Neuronal stem cell (in vitro differentiated cells): ENCODE measurements at regions not wholly inside any gene's neighbourhood (a gene's known extent, or its start where the extent isn't known, plus 50 kb on each side); places are given as distances from the start of the nearest gene placed in this dataset.

Source experiments
- DNase-seq: peaks from one replicate; pipeline ENCODE4 v3.0.0-alpha.2; 2013; ENCODE audit warnings: low spot score
- H2AFZ ChIP-seq: one replicate; pipeline ENCODE4 v1.6.1; 2013; ENCODE audit warnings: mild to moderate bottlenecking, low read length, inconsistent platforms
- H2AK5ac ChIP-seq: 2 replicates; pipeline ENCODE4 v1.6.1; 2013; ENCODE audit warnings: low read depth, mild to moderate bottlenecking, inconsistent platforms, low read length, moderate library complexity, mixed read lengths
- H2BK120ac ChIP-seq: 2 replicates; pipeline ENCODE4 v1.6.1; 2013; ENCODE audit warnings: low read depth, mild to moderate bottlenecking, inconsistent platforms, low read length, moderate library complexity, mixed read lengths
- H2BK12ac ChIP-seq: one replicate; pipeline ENCODE4 v1.6.1; 2013; ENCODE audit warnings: low read length, inconsistent platforms
- H2BK15ac ChIP-seq: 2 replicates; pipeline ENCODE4 v1.6.1; 2013; ENCODE audit warnings: mild to moderate bottlenecking, low read length, inconsistent platforms, mixed read lengths
- H2BK5ac ChIP-seq: one replicate; pipeline ENCODE4 v1.6.1; 2013; ENCODE audit warnings: inconsistent platforms, mild to moderate bottlenecking, low read length, moderate library complexity
- H3K14ac ChIP-seq: one replicate; pipeline ENCODE4 v1.6.1; 2013; ENCODE audit warnings: low read length, inconsistent platforms
- H3K18ac ChIP-seq: 2 replicates; pipeline ENCODE4 v1.6.1; 2013; ENCODE audit warnings: low read length, inconsistent platforms
- H3K23ac ChIP-seq: 2 replicates; pipeline ENCODE4 v1.6.1; 2013; ENCODE audit warnings: low read depth, mild to moderate bottlenecking, mixed read lengths, low read length, inconsistent platforms; ENCODE audit not compliant: poor library complexity
- H3K27ac ChIP-seq: replicated peaks from 3 replicates; pipeline ENCODE4 v1.5.1; 2013; ENCODE audit warnings: low read length, inconsistent platforms
- H3K27me3 ChIP-seq, 3 experiments: 2 replicates each; pipeline ENCODE4 v1.6.1; 2013; ENCODE audit warnings: low read length in 3 of 3, mild to moderate bottlenecking in 2 of 3, inconsistent platforms in 1 of 3, low read depth in 1 of 3, mixed read lengths in 1 of 3, moderate library complexity in 1 of 3; ENCODE audit not compliant: control insufficient read depth in 3 of 3, insufficient read depth in 3 of 3
- H3K36me3 ChIP-seq, 2 donors: replicated peaks in 1 of 2; 2 replicates each; pipeline ENCODE4 v1.6.1; 2013; ENCODE audit warnings: low read length in 2 of 2; ENCODE audit not compliant: control insufficient read depth in 2 of 2, insufficient read depth in 2 of 2
- H3K4ac ChIP-seq: 2 replicates; pipeline ENCODE4 v1.6.1; 2013; ENCODE audit warnings: inconsistent platforms, mild to moderate bottlenecking, low read length, moderate library complexity
- H3K4me1 ChIP-seq, 2 donors: 1 replicate in 1 of 2; 2 replicates in 1 of 2; pipeline ENCODE4 v1.6.1; 2013; ENCODE audit warnings: low read length in 2 of 2, low read depth in 1 of 2; ENCODE audit not compliant: control insufficient read depth in 2 of 2, insufficient read depth in 1 of 2
- H3K4me2 ChIP-seq: one replicate; pipeline ENCODE4 v1.6.1; 2013; ENCODE audit warnings: mild to moderate bottlenecking, low read length, inconsistent platforms; ENCODE audit not compliant: insufficient read depth, poor library complexity, severe bottlenecking
- H3K4me3 ChIP-seq, 2 donors: 2 replicates each; pipeline ENCODE4 v1.5.1; 2013; ENCODE audit warnings: low read length in 2 of 2, mild to moderate bottlenecking in 2 of 2, inconsistent platforms in 1 of 2, moderate library complexity in 1 of 2
- H3K79me1 ChIP-seq: one replicate; pipeline ENCODE4 v1.6.1; 2013; ENCODE audit warnings: low read depth, mild to moderate bottlenecking, inconsistent platforms, low read length, moderate library complexity
- H3K9ac ChIP-seq: one replicate; pipeline ENCODE4 v1.6.1; 2013; ENCODE audit warnings: mild to moderate bottlenecking, low read depth, low read length, inconsistent platforms; ENCODE audit not compliant: poor library complexity
- H3K9me3 ChIP-seq, 2 donors: replicated peaks in 1 of 2; 2 replicates each; pipeline versions ENCODE3 to v1.6.1; 2013; ENCODE audit warnings: low read length in 2 of 2, mild to moderate bottlenecking in 2 of 2, inconsistent platforms in 1 of 2, low read depth in 1 of 2, mixed read lengths in 1 of 2, moderate library complexity in 1 of 2; ENCODE audit not compliant: control insufficient read depth in 2 of 2, insufficient read depth in 1 of 2
- H4K8ac ChIP-seq: one replicate; pipeline ENCODE4 v1.6.1; 2013; ENCODE audit warnings: low read depth, mild to moderate bottlenecking, inconsistent platforms, low read length, moderate library complexity
- H4K91ac ChIP-seq: one replicate; pipeline ENCODE4 v1.6.1; 2013; ENCODE audit warnings: low read length, low read depth, mild to moderate bottlenecking, inconsistent platforms; ENCODE audit not compliant: poor library complexity
- WGBS, 2 donors: extraction: QIAGEN DNeasy Blood & Tissue Kit; methylation state at CpG; one replicate each; pipeline ENCODE4 v1.1.7; 2013; ENCODE audit warnings: missing lambda C conversion rate in 2 of 2, mixed read lengths in 1 of 2; ENCODE audit not compliant: insufficient read length in 2 of 2, insufficient replicate concordance in 1 of 2; ENCODE audit errors: extremely low coverage in 2 of 2; 5-methylcytosine and 5-hydroxymethylcytosine counted together

DNA sequence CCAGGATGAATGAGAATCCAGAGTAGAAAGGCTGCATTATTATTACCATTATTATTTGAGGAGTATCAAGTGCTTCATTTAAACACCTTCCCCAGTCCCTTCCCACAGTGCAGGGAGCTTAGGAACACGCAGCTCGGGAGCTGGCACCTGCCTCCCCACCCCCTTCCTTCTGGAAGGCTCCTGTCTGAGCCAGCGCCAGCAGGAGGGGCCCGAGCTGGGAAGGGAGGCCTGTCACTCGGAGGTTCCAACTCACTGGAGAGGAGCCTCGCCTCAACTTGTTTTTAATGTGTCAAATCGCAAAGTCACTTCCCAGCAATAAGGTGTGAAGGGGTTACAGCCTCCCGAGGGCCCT lies 156.4 kb upstream of the IRX4 start:
- no peak overlapping the region for H2BK12ac ChIP-seq
- H2BK15ac ChIP-seq = no peak overlapping the region
- H3K4me1 ChIP-seq = no peaks in the 10 kb centered on the region
- WGBS, 2 donors = no CpG with 5 or more reads among the region's 8 CpGs
- no peak overlapping the region for H3K14ac ChIP-seq
- no peak overlapping the region for H2BK120ac ChIP-seq
- H3K9me3 ChIP-seq = no peaks in the 10 kb centered on the region
- H3K4me2 ChIP-seq = peak overlapping the region; percentile 23
- H3K18ac ChIP-seq = no peak overlapping the region
- H3K79me1 ChIP-seq = no peaks in the 10 kb centered on the region
- no peak overlapping the region for H3K27ac ChIP-seq
- no peaks in the 10 kb centered on the region for H3K36me3 ChIP-seq
- peak overlapping the region; percentile 71 for H2AK5ac ChIP-seq
- no peak overlapping the region for H3K9ac ChIP-seq
- no peak overlapping the region for H2BK5ac ChIP-seq
- no peak for DNase-seq
- no peak overlapping the region for H3K4me3 ChIP-seq
- no peak overlapping the region for H4K91ac ChIP-seq
- H3K23ac ChIP-seq = no peak overlapping the region
- H3K27me3 ChIP-seq = peaks cover 0 to 3% (median 0%) of the 10 kb centered on the region in 3 experiments
- no peak overlapping the region for H4K8ac ChIP-seq
- H3K4ac ChIP-seq = no peak overlapping the region
- peak overlapping the region; percentile 58 for H2AFZ ChIP-seq

DNA sequence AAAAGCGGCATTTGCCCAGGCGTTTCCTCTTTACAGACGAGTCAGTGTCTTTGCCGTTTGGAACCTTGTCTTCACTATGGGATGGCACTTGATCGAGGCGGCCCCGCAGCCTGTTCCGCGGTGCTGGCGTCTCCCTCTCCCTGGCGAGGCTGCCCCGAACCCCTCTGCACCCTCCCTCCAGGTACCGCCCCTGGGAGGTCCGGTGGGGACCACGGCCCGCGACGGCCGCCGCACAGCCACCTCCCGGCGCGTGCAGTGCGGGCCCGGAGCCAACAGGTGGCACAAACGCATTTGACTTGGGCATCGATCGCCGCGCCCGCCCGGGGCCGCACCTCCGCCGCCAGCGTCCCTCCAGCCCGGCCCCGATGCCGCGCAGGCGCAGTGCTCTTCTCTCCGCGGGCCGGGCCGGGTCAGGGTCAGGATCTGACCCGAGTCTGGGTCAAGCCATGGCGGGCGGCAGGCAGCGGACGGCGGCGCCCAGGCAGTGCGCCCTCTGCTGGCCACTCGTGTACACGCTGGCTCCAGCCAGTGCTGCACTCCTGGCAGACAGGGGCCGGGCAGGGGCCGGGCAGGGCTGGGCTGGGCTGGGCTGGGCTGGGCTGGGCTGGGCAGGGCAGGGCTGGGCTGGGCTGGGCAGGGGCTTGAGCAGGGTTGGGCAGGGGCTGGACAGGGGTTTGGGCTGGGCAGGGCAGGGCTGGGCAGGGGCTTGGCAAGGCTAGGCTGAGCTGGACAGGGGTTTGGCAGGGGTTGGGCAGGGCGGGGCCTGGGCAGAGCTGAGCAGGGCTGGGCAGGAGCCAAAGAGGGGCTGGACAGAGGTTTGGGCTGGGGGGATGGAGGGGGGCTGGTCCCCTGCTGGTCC lies 155.8 kb upstream of the IRX4 start:
- peaks cover 0 to 3% (median 0%) of the 10 kb centered on the region in 3 experiments for H3K27me3 ChIP-seq
- H3K27ac ChIP-seq = no peak overlapping the region
- no peak overlapping the region for H3K4ac ChIP-seq
- H3K9ac ChIP-seq = peak overlapping the region; percentile 85
- H3K9me3 ChIP-seq = peaks cover 0 to under 1% of the 10 kb centered on the region in 2 donors
- no peak overlapping the region for H2BK12ac ChIP-seq
- H3K18ac ChIP-seq = peak overlapping the region; percentile 89
- no peaks in the 10 kb centered on the region for H3K36me3 ChIP-seq
- no peaks in the 10 kb centered on the region for H3K79me1 ChIP-seq
- no peak overlapping the region for H2BK15ac ChIP-seq
- H3K4me1 ChIP-seq = no peaks in the 10 kb centered on the region
- no peak overlapping the region for H4K8ac ChIP-seq
- H2AFZ ChIP-seq = peak overlapping the region; percentile 94
- H2AK5ac ChIP-seq = no peak overlapping the region
- no CpG with 5 or more reads among the region's 58 CpGs for WGBS, 2 donors
- peak; percentile 92 for DNase-seq
- H3K23ac ChIP-seq = no peak overlapping the region
- H3K4me2 ChIP-seq = peak overlapping the region; percentile 82
- H3K4me3 ChIP-seq = peak overlapping the region; percentile 9 to 75
- H2BK120ac ChIP-seq = no peak overlapping the region
- no peak overlapping the region for H4K91ac ChIP-seq
- no peak overlapping the region for H2BK5ac ChIP-seq
- H3K14ac ChIP-seq = no peak overlapping the region

DNA sequence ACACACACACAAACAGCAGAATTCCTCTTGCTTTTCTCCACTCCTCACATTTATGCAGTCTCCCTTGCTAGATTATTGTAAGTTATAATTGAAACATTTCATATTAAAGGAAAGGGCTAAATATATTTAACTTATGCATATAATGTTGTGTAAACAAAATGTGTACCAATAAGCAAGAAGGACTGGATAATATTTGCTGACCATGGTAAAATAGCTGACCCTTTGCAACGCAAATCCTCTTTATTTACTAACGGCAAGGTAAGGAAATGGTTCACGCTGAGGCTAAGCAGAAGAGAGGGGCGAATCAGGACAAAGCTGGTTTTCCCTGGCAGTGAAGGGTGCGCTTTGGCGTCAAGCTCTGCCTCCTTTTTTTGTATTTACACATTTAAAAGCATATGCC lies 154.2 kb upstream of the IRX4 start:
- no peak overlapping the region for H3K27ac ChIP-seq
- H2BK15ac ChIP-seq = no peak overlapping the region
- H3K14ac ChIP-seq = no peak overlapping the region
- H2BK5ac ChIP-seq = no peak overlapping the region
- no peaks in the 10 kb centered on the region for H3K79me1 ChIP-seq
- H3K9ac ChIP-seq = no peak overlapping the region
- H3K4me1 ChIP-seq = no peaks in the 10 kb centered on the region
- no peak overlapping the region for H2BK120ac ChIP-seq
- H3K4me2 ChIP-seq = no peak overlapping the region
- H3K4me3 ChIP-seq = no peak overlapping the region
- no peak overlapping the region for H2AFZ ChIP-seq
- no peaks in the 10 kb centered on the region for H3K36me3 ChIP-seq
- H3K18ac ChIP-seq = no peak overlapping the region
- H4K91ac ChIP-seq = no peak overlapping the region
- no peak overlapping the region for H3K4ac ChIP-seq
- H4K8ac ChIP-seq = no peak overlapping the region
- peaks cover 0 to 3% (median 0%) of the 10 kb centered on the region in 3 experiments for H3K27me3 ChIP-seq
- H3K9me3 ChIP-seq = peaks cover under 1 to 8% of the 10 kb centered on the region in 2 donors
- no peak overlapping the region for H2AK5ac ChIP-seq
- no peak overlapping the region for H3K23ac ChIP-seq
- no CpG with 5 or more reads among the region's 6 CpGs for WGBS, 2 donors
- no peak for DNase-seq
- no peak overlapping the region for H2BK12ac ChIP-seq

DNA sequence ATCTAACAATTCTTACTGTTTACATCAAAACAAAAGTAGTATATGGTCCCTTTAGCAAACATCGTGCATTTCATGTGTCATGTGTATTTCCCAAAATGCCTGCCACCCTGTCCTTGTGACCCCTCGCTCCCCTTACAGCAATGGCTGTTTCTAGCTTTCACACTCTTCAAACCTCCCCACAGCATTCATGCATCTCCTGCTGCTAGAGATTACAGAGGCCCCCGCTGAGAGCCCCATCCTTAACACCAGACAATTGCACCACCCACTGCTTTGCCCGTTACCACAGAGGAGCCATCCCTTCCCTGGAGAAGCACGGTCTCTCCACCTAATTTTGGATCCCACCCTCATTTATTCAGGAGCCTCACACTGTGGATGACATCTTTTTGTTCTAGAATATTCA lies 149.7 kb upstream of the IRX4 start:
- Histone ChIP-seq H3K27me3 (peaks cover 0 to 3% (median 0%) of the 10 kb centered on the region in 3 experiments), H2BK15ac (no peak overlapping the region), H2AK5ac (no peak overlapping the region), H3K9me3 (peaks cover 5 to 19% of the 10 kb centered on the region in 2 donors), H3K23ac (no peak overlapping the region), H3K14ac (no peak overlapping the region), H4K91ac (no peak overlapping the region), H2BK12ac (no peak overlapping the region), H2AFZ (no peak overlapping the region), H2BK5ac (no peak overlapping the region), H3K36me3 (no peaks in the 10 kb centered on the region), H4K8ac (no peak overlapping the region), H3K4ac (no peak overlapping the region), H3K9ac (no peak overlapping the region), H3K27ac (no peak overlapping the region), H2BK120ac (no peak overlapping the region), H3K4me3 (no peak overlapping the region), H3K4me1 (peaks cover 0 to 8% of the 10 kb centered on the region in 2 donors), H3K4me2 (no peak overlapping the region), H3K79me1 (no peaks in the 10 kb centered on the region), H3K18ac (no peak overlapping the region)
- no CpG with 5 or more reads among the region's 5 CpGs for WGBS, 2 donors
- no peak for DNase-seq
